Islet precursor cell (in vitro differentiated cells): ENCODE measurements at regions not wholly inside any gene's neighbourhood (a gene's known extent, or its start where the extent isn't known, plus 50 kb on each side); places are given as distances from the start of the nearest gene placed in this dataset.
A peak's percentile ranks its signal among the peaks of the same experiment; 100 is the strongest.
"Not testable (repeated sequence)": the region's sequence is repeated elsewhere in the genome, so short reads cannot be mapped to it uniquely, and the experiment has no call there.

Source experiments
- DNase-seq: peaks from one replicate; pipeline ENCODE4 v3.0.0-alpha.2; 2018

- DNase-seq: no peak
Observed at GRCh38 chr3:82376883-82377282, 615.4 kb upstream of the GBE1 start.

GRCh38 chr3:82373833-82374232, 612.4 kb upstream of the GBE1 start:
- DNase-seq: not testable (repeated sequence)

GRCh38 chr3:82364827-82365226, 603.4 kb upstream of the GBE1 start:
- DNase-seq: no peak

GRCh38 chr3:82363131-82363530, 601.7 kb upstream of the GBE1 start:
- DNase-seq: no peak

- no peak for DNase-seq
Observed at GRCh38 chr3:82355228-82355627, 593.8 kb upstream of the GBE1 start.

- DNase-seq: no peak
Observed at GRCh38 chr3:82354228-82354627, 592.8 kb upstream of the GBE1 start.

- no peak for DNase-seq
Observed at GRCh38 chr3:82353306-82354171, 592.1 kb upstream of the GBE1 start.

GRCh38 chr3:82347585-82347984, 586.1 kb upstream of the GBE1 start:
- DNase-seq: no peak

GRCh38 chr3:82342521-82342920, 581.1 kb upstream of the GBE1 start:
- no peak for DNase-seq

- no peak for DNase-seq
Observed at GRCh38 chr3:82329300-82329699, 567.9 kb upstream of the GBE1 start.

GRCh38 chr3:82311901-82312300, 550.5 kb upstream of the GBE1 start:
- DNase-seq: no peak

GRCh38 chr3:82308755-82309154, 547.3 kb upstream of the GBE1 start:
- DNase-seq: no peak

GRCh38 chr3:82306189-82306588, 544.7 kb upstream of the GBE1 start:
- no peak for DNase-seq

GRCh38 chr3:82294609-82295008, 533.2 kb upstream of the GBE1 start:
- DNase-seq: no peak

GRCh38 chr3:82293867-82294266, 532.4 kb upstream of the GBE1 start:
- DNase-seq: no peak

- no peak for DNase-seq
Observed at GRCh38 chr3:82293435-82293834, 532.0 kb upstream of the GBE1 start.

- DNase-seq: no peak
Observed at GRCh38 chr3:82287562-82287961, 526.1 kb upstream of the GBE1 start.

- DNase-seq: peak; percentile 61
Observed at GRCh38 chr3:82281205-82281604, 519.8 kb upstream of the GBE1 start.

GRCh38 chr3:82276992-82277391, 515.5 kb upstream of the GBE1 start:
- no peak for DNase-seq

GRCh38 chr3:82274897-82275296, 513.5 kb upstream of the GBE1 start:
- no peak for DNase-seq

GRCh38 chr3:82265747-82266146, 504.3 kb upstream of the GBE1 start:
- DNase-seq: no peak

GRCh38 chr3:82262193-82262592, 500.7 kb upstream of the GBE1 start:
- no peak for DNase-seq

- no peak for DNase-seq
Observed at GRCh38 chr3:82261637-82262036, 500.2 kb upstream of the GBE1 start.

- no peak for DNase-seq
Observed at GRCh38 chr3:82261013-82261412, 499.6 kb upstream of the GBE1 start.

- no peak for DNase-seq
Observed at GRCh38 chr3:82259994-82260393, 498.5 kb upstream of the GBE1 start.
